Stimulated activated CD8-positive, alpha-beta memory T cell treated with anti-CD3 and anti-CD28 coated beads, Interleukin-12 subunit alpha, Interleukin-12 subunit beta, amount 100 ng/mL, for 1 hour (primary cell): ENCODE measurements at regions not wholly inside any gene's neighbourhood (a gene's known extent, or its start where the extent isn't known, plus 50 kb on each side); places are given as distances from the start of the nearest gene placed in this dataset.

Experiments used
- DNase-seq: peaks from one replicate; pipeline ENCODE4 v3.0.0-alpha.2; 2020; ENCODE audit warnings: low read depth

DNA sequence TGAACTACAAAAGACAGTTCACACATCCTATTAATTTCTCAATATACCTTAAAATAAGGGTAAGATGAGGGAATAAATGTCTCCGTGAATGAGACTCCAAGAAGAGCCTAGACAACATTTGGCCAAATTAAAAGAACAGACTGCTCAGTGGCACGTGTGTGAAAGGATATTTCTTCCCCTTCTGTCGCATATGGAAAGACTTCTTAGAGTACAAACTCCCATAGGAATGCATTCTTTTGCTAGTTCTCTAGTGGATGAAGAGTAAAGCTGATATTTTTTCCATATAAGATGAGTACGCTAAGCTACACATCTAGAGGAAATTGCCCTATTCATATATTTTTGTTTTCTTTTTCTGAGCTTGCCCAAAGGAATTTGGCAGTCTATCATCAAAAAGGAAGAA lies 710.0 kb upstream of the ID2 start:
- no peak for DNase-seq

DNA sequence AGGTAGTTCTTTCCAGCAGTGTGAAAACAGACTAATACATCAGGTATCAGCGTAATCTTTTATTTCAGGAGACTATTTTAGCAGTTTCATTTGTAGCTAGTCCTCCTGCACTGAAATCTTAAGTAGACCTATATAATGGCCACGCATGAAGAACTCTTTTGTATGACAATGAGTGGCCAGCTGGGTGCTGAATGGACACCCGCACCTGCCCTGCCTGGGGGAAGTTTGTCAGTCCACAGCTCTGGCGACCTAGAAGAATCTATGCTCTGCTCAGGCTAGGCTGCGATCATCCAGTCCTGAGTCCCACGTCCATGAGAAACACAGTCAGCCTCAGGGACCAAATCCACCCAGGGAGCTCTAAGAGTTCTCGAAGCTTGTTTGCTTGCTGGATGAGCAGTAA lies 709.2 kb upstream of the ID2 start:
- DNase-seq, result no peak

DNA sequence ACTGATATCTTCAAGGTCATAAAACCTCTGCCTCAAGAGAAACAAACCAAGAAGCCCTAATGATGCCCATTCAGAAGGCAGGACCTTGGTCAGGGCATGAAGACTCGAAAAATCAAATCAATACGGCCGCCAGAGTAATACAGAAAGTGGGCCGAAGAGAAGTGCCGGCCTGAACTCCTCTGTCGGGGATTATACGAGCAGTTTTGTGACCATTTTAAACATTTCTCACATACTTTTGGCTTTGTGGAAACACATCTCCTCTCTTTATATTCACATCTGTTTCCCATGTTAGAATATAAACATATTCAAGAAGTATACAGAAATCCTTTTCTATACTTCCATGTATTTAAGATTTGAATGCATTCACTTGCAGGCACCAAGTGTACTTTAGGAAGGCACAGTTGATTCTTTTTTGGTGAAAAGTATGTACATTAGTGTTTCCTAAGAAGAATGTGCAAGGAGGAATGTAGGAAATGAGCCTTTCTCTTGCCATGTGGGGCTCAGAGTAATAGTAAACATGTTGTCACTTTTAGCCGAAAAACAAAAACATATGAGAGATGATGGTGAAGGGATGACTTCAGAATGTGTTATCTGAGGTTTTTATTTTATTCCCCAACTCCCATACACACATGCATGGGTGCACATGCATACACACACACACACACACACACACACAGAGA lies 707.9 kb upstream of the ID2 start:
- no peak for DNase-seq

DNA sequence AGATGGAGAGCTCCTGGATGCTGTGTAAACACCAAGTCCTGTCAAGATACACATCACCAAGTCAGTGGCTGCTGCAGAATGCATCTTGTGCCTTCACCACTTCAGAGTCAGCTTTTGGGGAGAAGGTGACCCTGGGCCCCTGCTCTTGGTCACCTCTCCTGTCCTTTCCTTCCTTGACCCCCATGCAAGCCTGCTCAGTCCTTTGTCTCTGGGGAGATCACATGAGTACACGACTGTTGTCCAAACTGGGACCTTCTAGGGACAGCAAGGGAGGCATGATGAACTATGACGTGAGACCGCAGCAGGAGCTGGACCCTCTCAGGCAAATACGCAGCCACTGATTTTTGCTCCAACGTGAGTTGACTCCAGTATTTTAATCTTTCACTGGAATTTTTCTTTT lies 706.9 kb upstream of the ID2 start:
- no peak for DNase-seq

DNA sequence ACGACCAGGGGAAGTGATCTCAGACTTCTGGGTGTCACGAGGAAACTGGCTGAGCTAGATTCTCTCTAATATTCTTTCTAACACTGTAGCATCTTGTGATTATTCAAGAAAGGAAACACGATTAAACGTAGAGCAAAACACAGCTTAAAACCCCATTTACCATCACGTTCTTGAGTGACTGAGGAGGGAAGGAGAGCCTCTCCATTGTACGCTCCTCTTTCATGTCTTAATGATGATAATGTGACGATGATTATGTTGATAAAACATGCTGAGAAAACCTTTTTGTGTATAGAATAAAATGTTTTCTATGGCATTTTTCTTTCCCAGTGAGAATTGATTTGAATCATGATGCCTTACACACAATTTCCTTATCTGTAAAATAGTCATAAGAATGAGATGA lies 705.6 kb upstream of the ID2 start:
- no peak for DNase-seq

DNA sequence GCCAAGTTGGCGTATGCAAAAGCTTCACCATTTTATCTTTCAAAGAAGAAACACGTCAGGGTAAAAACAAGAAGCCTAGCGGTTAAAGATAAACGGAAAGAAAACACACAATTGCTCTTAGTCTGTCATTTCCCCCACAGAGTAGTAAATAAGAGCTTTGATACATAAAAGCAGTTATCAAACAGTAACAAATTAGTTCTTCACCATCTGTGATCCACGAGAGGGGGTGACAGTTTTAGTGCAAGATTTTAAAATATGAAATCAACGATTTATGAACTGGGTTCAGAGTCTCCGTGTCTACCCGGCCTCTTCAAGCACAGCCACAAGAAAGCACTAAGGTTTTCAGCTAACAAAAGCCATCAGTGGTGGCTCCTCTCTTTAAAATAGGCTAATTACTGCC lies 703.9 kb upstream of the ID2 start:
- no peak for DNase-seq

DNA sequence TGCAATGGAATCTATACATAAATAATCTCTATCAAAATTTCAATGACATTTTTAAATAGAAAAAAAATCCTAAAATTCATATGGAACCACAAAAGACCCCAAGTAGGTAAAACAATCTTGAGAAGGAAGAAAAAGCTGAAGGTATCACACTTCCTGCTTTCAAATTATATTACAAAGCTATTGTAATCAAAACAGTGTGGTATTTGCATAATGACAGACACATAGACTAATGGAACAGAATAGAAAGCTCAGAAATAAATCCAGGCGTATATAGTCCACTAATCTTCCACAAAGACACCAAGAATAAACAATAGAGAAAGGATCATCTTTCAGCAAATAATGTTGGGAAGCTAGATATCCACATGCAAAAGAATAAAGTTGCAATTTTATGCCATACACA lies 699.8 kb upstream of the ID2 start:
- DNase-seq, result no peak

DNA sequence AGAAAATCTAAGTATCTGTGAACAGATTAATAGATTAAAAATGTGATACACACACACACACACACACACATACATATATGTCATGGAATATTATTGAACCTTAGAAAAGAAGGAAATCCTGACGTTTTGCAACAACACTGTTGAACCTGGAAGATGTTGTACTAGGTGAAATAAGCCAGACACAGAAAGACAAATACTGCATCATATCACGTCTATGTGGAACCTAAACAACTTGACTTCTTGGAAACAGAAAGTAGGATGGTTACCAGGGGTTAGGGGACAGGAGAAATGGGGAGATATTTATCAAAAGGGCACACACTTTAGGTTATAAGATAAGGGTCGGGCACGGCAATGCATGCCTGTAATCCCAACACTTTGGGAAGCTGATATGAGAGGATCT lies 698.4 kb upstream of the ID2 start:
- DNase-seq, result no peak

DNA sequence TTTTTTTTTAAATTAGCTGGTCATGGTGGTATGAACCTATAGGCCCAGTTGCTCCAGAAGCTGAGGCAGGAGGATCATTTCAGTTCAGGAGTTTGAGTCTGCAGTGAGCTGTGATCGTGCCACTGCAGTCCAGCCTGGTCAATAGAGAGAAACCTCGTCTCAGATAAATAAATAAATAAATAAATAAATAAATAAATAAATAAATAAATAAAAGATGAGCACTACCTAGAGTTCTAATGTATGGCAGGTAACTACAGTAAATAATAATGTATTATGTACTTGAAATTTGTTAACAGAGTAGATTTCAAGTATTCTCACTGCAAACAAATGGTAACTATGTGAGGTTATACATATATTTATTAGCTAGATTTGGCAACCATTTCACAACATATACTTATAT lies 697.9 kb upstream of the ID2 start:
- DNase-seq, result no peak

DNA sequence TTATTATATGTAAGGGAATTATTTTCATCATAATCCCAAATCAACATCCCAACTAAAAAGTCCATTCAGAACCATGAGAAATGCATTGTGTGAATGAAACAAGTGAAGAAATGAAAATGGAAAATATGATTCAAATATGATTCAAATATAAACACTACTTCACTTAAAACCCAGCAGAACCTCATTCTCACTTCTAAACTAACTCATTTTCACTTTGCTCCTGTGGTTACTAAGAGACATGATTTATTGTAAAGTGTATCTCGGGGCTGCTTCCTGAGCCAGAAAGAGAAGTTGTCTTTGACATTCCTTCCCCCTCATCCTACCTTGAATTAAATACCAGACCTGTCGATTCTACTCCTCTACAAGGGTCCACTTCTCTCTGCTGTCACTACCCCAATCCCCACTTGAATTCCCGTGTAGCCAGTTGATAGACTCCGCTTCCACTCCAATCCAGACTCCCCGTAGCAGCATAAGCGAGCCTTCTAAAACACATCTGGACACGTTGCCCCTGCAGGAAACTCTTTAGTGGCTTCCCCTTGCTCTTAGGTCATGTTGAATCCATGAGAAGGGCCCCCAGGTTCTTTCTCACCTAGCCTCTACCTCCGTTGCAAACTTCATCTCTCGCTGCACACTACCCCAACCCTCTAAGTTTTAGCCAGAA lies 697.0 kb upstream of the ID2 start:
- DNase-seq, result no peak

DNA sequence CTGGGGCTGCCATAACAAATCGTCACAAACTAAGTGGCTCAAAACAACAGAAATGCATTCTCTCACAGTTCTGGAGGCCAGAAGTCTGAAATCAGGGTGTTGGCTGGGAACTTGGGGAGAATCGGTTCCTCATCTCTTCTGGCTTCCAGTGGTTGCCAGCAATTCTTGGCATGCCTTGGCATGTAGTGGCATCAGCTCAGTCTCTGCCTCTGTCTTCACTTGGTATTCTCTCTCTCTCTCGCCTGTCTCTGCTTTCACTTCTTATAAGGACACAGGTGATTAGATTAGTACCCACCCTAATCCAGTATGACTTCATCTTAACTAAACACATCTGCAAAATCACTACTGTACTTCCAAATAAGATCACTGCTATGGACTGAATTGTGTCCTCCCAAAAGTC lies 695.4 kb upstream of the ID2 start:
- DNase-seq, result no peak

DNA sequence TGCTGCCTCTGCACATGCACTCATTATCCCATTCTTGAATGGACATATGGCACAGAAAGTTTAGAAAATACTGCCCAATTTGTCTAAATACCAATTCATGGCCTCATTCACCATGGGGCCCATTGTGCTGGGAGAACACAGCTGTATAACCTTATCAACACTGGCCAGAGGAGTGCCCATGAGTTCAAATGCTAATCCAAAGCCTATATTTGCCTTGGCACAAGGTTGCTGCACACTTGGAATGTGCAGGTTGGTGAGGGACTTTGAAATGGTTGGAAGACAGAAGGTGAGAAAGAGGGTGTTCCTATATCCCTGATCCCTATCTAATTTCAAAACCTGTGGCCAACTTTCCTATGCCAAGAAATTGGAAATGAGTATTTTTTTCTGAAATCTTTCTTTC lies 693.9 kb upstream of the ID2 start:
- no peak for DNase-seq

DNA sequence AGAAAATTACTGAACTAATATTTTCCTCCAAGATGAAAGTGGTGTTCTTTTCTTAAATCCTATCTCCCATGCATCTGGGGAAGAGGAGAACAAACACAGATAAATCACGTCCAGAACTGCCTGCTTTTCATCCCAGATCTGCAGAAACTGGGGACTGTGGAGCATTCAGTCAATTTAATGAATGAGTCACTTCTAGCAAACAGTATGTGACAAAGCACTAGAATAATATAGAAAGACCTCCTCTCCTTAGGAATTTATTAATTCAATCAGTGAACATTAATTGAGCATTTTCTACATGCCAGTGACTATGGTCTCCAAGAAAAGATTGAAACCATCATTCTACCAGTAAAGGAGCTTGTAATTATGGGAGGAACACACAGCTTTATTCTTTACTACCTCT lies 693.4 kb upstream of the ID2 start:
- DNase-seq, result no peak

DNA sequence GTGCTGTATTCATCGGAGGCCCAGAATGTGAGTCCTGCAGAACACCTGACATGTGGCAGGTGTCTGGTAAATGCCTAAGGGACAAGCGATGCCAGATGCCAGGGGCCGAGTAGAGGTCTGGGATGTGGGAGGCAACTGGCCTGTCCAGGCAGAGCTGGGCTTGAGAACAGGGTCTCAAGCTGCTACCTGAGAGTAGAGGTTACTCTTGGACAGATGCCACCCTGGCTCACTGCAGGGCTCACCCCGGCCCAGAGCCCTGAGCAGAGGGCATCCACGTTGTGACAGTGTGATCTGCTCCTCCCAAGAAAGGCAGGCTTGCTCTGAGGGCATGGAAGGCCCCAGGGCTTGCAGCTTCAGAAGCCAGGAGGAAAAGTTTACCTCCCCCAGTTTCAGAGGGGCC lies 692.0 kb upstream of the ID2 start:
- DNase-seq, result no peak

DNA sequence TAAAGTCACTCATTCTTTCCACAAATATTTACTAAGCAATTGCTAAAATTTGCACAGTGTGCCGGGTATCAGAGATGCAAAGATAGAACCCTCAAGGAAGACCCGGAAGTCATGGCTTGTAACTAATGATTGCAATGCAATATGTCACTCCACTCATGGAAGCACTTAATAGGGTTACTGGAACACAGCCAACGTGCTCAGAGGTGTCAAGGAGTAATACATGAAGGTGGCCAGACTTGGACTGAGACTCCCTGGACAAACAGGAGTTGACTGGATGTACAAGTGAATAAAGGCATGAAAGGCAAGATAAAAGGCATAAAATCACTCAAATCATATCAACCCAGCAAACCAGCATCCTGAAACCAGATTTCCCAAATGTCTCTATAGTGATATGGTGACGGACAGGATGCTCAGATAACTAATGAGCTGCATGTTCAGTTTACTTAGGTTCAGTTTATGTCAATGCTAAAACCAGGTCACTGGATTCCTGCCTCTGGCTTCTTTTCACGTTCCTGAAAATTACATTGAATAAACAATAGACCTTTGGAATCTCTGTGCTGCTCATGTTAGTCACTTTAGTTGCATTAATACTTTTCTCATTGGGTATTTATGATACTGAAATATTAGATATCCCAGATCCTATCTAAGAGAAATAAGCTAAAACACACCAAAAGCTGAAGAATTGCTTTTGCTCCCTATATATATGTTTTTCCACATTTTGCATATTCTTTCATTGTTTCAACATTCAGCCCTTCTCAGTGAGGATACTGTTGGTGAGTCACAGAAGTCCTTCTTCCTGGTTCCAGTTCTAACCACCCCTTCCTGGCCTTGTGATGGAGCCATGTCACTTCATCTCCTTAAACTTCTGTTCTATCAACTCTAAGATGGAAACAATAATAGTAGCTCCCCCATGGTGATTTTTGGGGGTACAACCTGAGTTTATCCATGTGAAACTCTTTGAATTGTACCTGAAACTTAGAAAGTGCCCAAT lies 688.9 kb upstream of the ID2 start:
- DNase-seq, result no peak

DNA sequence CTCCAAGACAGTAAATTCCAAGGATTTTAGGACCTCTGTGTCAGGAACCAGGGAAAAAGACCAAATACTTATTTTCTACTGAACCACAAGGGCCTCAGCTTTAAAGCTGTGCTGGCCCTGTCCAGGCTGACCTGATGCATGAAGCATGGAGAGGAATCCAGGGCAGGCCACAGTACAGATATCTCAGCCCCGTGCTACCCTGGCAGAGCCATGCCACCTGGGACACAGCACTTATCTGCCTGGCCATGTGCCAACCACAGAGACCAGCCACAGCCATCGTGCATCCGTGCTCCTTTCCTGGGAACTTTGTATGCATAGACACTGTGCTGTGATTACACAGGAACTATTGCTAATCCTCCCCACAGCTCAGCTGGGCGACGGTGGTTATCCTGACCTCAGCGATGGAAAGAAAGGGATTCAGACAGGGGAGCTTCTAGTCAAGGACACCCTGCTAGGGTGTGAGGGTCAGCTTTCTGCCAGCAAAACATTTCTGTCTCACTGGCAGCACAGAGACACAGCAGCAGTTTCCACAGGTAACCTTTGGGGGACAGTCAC lies 687.4 kb upstream of the ID2 start:
- no peak for DNase-seq

DNA sequence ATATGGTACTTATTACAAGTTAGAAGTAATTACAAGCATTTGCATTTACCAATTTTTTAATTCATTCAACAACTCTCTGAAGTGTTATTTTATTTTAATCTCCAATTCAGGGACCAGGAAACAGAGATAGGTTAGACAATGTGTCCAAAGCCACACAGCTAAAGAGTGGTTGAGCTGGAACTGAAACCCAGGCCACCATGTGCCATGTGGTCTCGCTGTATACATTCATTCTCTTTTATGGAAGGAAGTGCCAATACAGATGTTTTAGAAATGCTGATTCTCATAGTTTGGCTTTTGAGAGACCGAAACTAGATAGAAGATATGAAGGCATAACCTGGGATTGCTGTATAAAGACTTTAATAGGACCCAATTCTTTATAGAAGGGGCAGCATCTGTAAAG lies 684.6 kb upstream of the ID2 start:
- no peak for DNase-seq

DNA sequence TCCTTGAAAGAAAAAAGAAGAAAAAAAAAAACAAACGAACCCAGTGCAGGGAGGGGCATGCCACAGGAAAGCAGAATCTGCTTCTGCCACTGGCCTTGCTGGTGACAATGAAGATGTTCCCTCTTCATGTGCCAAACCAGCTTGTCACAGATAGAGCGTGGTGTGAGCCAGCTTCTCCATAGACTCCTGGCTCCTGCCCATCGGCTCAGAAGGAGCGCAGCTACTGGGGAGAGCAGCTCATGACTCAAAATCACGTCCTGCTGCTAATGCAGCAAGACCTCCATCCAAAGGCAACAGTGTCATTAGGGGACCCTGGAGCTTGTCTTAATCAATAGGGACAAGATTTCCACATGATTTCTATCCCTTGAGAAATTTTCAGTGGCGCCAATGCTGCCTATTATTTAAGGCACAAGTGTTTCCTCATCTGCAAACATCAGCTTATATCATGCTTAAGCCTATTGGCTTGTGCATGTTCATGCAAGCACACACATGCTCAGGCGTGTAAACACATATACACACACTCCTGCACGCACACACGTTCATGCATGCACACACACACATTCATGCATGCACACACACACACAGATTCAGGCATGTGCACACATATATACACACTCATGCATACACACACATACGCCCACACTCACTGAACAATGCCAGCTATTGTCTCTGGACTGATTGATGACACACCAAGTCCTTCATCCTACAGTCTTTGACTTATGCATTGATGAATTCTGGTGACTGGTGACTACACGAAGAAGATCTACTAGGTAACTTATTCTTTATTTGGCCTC lies 682.0 kb upstream of the ID2 start:
- no peak for DNase-seq

DNA sequence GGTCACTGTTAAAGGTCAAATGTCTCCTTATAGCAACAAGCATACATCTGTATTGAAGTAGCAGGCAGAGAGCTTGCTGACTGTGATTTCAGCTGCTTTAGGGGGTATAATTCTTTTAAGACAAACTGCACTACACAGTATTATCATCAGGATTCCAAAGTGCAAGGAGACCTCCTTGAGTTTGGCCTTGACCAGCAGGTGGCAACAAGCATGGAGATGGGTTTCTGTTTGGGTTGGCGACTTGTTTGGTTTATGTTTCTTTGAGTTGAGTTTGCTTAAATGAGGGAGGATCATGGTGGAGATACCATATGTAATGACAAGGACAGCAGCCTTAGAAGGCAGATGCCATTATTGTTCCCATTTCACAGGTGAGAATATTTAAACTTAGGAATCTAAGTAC lies 681.0 kb upstream of the ID2 start:
- no peak for DNase-seq

DNA sequence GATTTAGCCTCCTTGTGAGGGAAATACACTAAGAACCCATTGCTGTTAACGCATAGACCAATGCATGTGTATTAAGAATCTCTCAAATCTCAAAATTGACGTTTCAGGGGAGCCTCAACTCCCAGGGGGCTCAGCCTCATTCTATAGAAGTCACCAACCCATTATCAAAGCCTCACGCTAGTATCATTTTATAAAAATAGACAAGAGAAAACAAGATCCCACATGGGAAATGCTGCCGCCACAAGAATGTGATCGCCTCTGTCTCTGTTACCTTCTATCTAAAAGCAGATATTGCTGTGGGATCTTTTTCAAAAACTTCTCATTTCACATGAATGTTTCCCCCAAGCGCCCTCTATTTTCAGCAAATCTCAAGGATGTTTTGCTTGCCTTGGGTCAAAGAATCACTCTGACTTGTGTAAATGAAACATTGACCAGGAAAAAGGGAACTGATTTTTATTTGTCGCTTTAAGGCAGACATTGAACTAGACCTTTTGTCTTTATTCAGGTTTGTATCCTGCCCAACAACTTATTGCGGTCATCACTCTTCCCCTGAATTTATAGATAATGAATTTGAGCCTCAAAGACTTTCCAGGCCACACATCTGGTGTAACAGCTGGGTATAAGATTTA lies 679.0 kb upstream of the ID2 start:
- DNase-seq, result no peak

DNA sequence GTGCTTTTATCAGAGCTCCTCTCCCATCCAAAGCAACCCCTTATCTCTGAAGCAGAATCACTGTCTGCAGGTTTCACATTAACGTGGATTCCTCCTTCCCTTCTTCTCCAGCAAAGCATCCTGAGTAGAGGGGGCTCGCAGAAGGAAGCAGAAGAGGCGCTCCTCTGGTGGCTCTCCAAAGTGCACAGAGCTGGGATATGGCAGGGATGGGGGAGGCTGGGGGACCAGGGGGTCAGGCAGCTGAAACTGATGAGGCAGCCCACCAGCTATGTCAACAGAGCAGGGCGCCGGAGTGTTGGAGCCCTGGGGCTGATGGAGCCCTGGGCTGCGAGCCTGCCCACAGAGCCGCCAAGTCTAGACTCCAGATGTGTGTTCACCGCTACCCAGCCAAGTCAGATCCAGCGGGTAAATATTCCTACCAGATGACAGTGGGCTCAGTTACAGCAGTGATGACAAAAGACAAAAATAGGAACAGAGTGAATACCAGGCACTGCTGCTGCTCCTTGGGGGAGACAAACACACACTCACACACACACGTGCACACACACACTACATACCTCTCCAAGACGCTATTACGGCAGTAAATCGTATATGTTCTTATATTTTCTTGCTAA lies 678.3 kb upstream of the ID2 start:
- no peak for DNase-seq
